ENCODE measurements at regions not wholly inside any gene's neighbourhood (a gene's known extent, or its start where the extent isn't known, plus 50 kb on each side); places are given as distances from the start of the nearest gene placed in this dataset.
A peak's percentile ranks its signal among the peaks of the same experiment; 100 is the strongest.

GRCh38 chr20:56835829-56836550 lies 206.9 kb downstream of the TFAP2C start:
- TF ChIP-seq, protein P1, sequence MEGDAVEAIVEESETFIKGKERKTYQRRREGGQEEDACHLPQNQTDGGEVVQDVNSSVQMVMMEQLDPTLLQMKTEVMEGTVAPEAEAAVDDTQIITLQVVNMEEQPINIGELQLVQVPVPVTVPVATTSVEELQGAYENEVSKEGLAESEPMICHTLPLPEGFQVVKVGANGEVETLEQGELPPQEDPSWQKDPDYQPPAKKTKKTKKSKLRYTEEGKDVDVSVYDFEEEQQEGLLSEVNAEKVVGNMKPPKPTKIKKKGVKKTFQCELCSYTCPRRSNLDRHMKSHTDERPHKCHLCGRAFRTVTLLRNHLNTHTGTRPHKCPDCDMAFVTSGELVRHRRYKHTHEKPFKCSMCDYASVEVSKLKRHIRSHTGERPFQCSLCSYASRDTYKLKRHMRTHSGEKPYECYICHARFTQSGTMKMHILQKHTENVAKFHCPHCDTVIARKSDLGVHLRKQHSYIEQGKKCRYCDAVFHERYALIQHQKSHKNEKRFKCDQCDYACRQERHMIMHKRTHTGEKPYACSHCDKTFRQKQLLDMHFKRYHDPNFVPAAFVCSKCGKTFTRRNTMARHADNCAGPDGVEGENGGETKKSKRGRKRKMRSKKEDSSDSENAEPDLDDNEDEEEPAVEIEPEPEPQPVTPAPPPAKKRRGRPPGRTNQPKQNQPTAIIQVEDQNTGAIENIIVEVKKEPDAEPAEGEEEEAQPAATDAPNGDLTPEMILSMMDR (IDR thresholded peaks at IDR 0.05; ENCODE audit: control insufficient read depth, insufficient read depth, low read depth, low read length, missing control alignments) = no peak
- no peak overlapping the region for H3K4me3 ChIP-seq (ENCODE audit: control insufficient read depth, low read depth, low read length)
- DNase-seq (ENCODE audit: low read depth) = no peak

- no peak overlapping the region for H3K4me3 ChIP-seq (ENCODE audit: control insufficient read depth, low read depth, low read length)
- TF ChIP-seq, protein P1 (IDR thresholded peaks at IDR 0.05; ENCODE audit: control insufficient read depth, insufficient read depth, low read depth, low read length, missing control alignments) = no peak
- no peak for DNase-seq (ENCODE audit: low read depth)
Measured at GRCh38 chr20:56839222-56839621, 210.1 kb downstream of the TFAP2C start.

GRCh38 chr20:56839786-56840185 lies 210.7 kb downstream of the TFAP2C start:
- peak; percentile 13 for DNase-seq (ENCODE audit: low read depth)
- TF ChIP-seq, protein P1 (IDR thresholded peaks at IDR 0.05; ENCODE audit: control insufficient read depth, insufficient read depth, low read depth, low read length, missing control alignments) = no peak

DNA sequence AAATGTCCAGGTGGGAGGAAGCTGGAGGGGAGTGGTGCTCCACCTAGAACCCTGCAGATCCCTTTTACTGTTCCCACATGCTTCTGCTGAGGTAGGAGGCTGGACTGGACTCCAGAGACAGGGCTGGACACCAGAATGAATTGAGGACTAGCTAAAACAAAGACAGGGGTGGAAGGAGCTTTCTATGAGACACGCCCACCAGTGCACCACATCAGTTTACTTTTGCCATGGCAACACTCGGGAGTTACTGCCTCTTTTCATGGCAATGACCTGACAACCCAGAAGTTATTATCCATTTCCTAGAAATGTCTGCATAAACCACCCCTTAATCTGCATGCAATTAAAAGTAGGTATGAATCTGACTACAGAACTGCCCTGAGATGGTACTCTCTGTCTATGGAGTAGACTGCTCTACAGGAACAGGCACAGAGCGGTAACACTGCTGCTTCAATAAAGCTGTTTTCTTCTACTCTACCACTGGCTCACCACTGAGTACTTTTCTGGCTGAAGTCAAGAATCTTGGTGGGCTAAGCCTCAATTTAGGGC lies 211.7 kb downstream of the TFAP2C start:
- H3K4me3 ChIP-seq (ENCODE audit: control insufficient read depth, low read depth, low read length) = no peak overlapping the region
- TF ChIP-seq, protein P1 (IDR thresholded peaks at IDR 0.05; ENCODE audit: control insufficient read depth, insufficient read depth, low read depth, low read length, missing control alignments) = no peak

More at GRCh38 chr20:56839786-56840185, 210.7 kb downstream of the TFAP2C start:
- H3K4me3 ChIP-seq (ENCODE audit: control insufficient read depth, low read depth, low read length) = no peak overlapping the region

DNA sequence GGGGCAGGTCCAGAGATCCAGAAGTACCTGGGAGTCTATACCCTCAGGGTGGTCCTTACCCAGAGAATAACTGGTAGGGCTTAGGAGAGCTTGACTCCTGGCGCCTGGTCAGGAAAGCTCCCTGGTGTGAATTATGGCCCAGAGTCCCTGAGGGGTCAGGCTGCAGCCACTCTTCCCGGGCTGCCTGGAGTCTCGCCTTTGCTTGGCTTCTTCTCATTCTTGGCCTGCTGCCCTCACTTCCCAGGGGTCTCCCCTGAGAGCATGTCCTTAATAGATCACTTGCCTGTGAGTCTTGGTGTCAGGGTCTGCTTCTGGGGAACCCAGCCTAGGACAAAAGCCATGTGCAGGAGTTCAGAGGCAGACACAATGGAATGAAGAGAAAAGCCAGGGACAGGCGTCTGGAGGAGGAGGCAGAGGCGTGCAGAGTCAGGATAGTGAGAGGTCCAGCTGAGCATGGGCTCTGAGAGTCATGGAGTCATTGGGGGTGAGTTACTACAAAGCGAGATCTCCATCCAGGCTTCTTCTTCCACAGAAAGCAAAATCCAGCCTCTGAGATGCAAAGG lies 212.3 kb downstream of the TFAP2C start:
- TF ChIP-seq, protein P1 (IDR thresholded peaks at IDR 0.05; ENCODE audit: control insufficient read depth, insufficient read depth, low read depth, low read length, missing control alignments) = no peak
- DNase-seq (ENCODE audit: low read depth) = no peak
- H3K4me3 ChIP-seq (ENCODE audit: control insufficient read depth, low read depth, low read length) = no peak overlapping the region

More for the DNA sequence above, 211.7 kb downstream of the TFAP2C start:
- no peak for DNase-seq (ENCODE audit: low read depth)

DNA sequence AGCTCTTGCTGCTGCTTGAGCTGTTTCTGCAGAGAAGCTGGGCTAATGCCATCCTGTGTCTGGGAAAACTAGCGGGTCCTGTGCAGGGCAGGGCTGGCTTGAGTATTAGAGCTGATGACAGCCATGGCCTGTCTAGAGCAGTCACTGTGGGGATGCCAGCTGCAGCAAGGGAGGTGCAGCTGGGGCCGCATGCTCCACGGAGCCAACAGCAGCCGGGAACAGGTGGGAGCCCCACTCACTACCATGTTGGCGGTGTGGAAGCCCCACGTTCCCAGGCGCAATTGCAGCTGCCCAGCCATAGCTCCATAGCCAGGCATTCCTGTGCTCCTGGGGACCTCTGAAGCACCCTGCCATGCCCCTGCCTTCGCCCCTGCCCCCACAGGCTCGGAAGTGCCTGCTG lies 212.9 kb downstream of the TFAP2C start:
- TF ChIP-seq, protein P1 (IDR thresholded peaks at IDR 0.05; ENCODE audit: control insufficient read depth, insufficient read depth, low read depth, low read length, missing control alignments) = no peak

More for the DNA sequence above, 212.9 kb downstream of the TFAP2C start:
- H3K4me3 ChIP-seq (ENCODE audit: control insufficient read depth, low read depth, low read length) = no peak overlapping the region
- DNase-seq (ENCODE audit: low read depth) = no peak

All from AG09309 (cell line).